H1 (cell line): ENCODE measurements at regions not wholly inside any gene's neighbourhood (a gene's known extent, or its start where the extent isn't known, plus 50 kb on each side); places are given as distances from the start of the nearest gene placed in this dataset.

Experiments
- CBX5 ChIP-seq: fragments of 300-800, 300-1000 bp; sonication (generic); IDR thresholded peaks from 2 replicates; pipeline ENCODE4 v1.7.1; 2016; ENCODE audit warnings: antibody characterized with exemption, low read length, low read depth
- CEBPB ChIP-seq: IDR thresholded peaks from 2 replicates; pipeline ENCODE4 v1.6.1; 2012; ENCODE audit warnings: low read depth, low read length
- CTCF ChIP-seq, 3 experiments: IDR thresholded peaks; 1 replicate in 2 of 3; 2 replicates in 1 of 3; pipeline versions ENCODE4 v1.5.1 to v1.6.1; 2011; ENCODE audit warnings: low read length in 3 of 3, mild to moderate bottlenecking in 3 of 3, inconsistent platforms in 2 of 3, low read depth in 1 of 3, moderate library complexity in 1 of 3; ENCODE audit not compliant: insufficient read depth in 1 of 3; ENCODE audit errors: control extremely low read depth in 1 of 3
- EP300 ChIP-seq, 2 experiments: IDR thresholded peaks; 1 replicate in 1 of 2; 2 replicates in 1 of 2; pipeline ENCODE4 v1.6.1; 2011 to 2012; ENCODE audit warnings: low read depth in 2 of 2, low read length in 2 of 2, mild to moderate bottlenecking in 2 of 2, borderline replicate concordance in 1 of 2, inconsistent platforms in 1 of 2, moderate library complexity in 1 of 2
- NRF1 ChIP-seq: IDR thresholded peaks from 2 replicates; pipeline ENCODE4 v1.6.1; 2011; ENCODE audit warnings: mild to moderate bottlenecking, low read depth, low read length, improper control_type of control experiment
- PHF8 ChIP-seq: fragments of 200-600 bp; sonication (generic); conservative IDR thresholded peaks from 2 replicates; pipeline ENCODE4 v1.7.1; 2012; ENCODE audit warnings: low read depth, mild to moderate bottlenecking, inconsistent platforms, low read length, moderate library complexity
- POLR2A ChIP-seq, 2 experiments: IDR thresholded peaks; 1 replicate in 1 of 2; 2 replicates in 1 of 2; pipeline ENCODE4 v1.6.1; 2011; ENCODE audit warnings: low read depth in 2 of 2, low read length in 2 of 2, mild to moderate bottlenecking in 2 of 2; ENCODE audit errors: control extremely low read depth in 1 of 2
- SIRT6 ChIP-seq: IDR thresholded peaks from one replicate; pipeline ENCODE4 v1.7.1; 2012; ENCODE audit warnings: low read length, inconsistent platforms
- SIX5 ChIP-seq: IDR thresholded peaks from 2 replicates; pipeline ENCODE4 v1.6.1; 2011; ENCODE audit warnings: mild to moderate bottlenecking, low read depth, low read length
- SP2 ChIP-seq: IDR thresholded peaks from 2 replicates; pipeline ENCODE4 v1.6.1; 2012; ENCODE audit warnings: mild to moderate bottlenecking, low read length, inconsistent platforms
- TAF1 ChIP-seq: IDR thresholded peaks from 2 replicates; pipeline ENCODE4 v1.6.1; 2011; ENCODE audit warnings: mild to moderate bottlenecking, low read depth, low read length
- TBP ChIP-seq: IDR thresholded peaks from 2 replicates; pipeline ENCODE4 v1.6.1; 2011; ENCODE audit warnings: low read depth, low read length, improper control_type of control experiment
- YY1 ChIP-seq: IDR thresholded peaks from 2 replicates; pipeline ENCODE4 v1.6.1; 2011; ENCODE audit warnings: low read depth, mild to moderate bottlenecking, low read length

- TF ChIP-seq CTCF (IDR thresholded peaks at IDR 0.05; ENCODE audit: control extremely low read depth in 1 of 3, insufficient read depth in 1 of 3, low read depth in 1 of 3, low read length in 3 of 3) (no peak), POLR2A (IDR thresholded peaks at IDR 0.05; ENCODE audit: control extremely low read depth in 1 of 2, low read depth in 2 of 2, low read length in 2 of 2) (no peak), SIX5 (no peak), TAF1 (no peak), NRF1 (no peak), PHF8 (no peak), EP300 (IDR thresholded peaks at IDR 0.05; ENCODE audit: borderline replicate concordance in 1 of 2, low read depth in 2 of 2, low read length in 2 of 2) (no peak), CBX5 (no peak), YY1 (no peak), SIRT6 (no peak), TBP (no peak), SP2 (no peak), CEBPB (no peak)
These were observed 217.0 kb downstream of the OSR1 start for GRCh38 chr2:19141234-19142004.
